ENCODE measurements at regions not wholly inside any gene's neighbourhood (a gene's known extent, or its start where the extent isn't known, plus 50 kb on each side); places are given as distances from the start of the nearest gene placed in this dataset.
"Not testable (repeated sequence)": the region's sequence is repeated elsewhere in the genome, so short reads cannot be mapped to it uniquely, and the experiment has no call there.

- no peak for DNase-seq
- Histone ChIP-seq H3K9me3 (replicated peaks in 1 of 3) (no peaks in the 10 kb centered on the region), H3K4me1 (replicated peaks in 1 of 2) (no peaks in the 10 kb centered on the region), H3K36me3 (replicated peaks in 1 of 2) (no peaks in the 10 kb centered on the region), H3K27ac (no peak overlapping the region), H3K27me3 (no peaks in the 10 kb centered on the region), H3K4me3 (no peak overlapping the region)
- no peak for TF ChIP-seq CTCF (IDR thresholded peaks at IDR 0.05)
- TF ChIP-seq POLR2A (IDR thresholded peaks at IDR 0.05), result no peak
- 53 to 77% (median 69%) methylated on average over 4 of the region's 4 CpGs for WGBS, 4 donors
- intact Hi-C loops (cut with DNase I), result no loop called here
These were observed 450.6 kb upstream of the TBL1XR1 start for GRCh38 chr3:177647876-177648275.

GRCh38 chr3:177652556-177653291 lies 455.4 kb upstream of the TBL1XR1 start:
- 89 to 93% (median 92%) methylated on average over 5 of the region's 5 CpGs for WGBS, 4 donors
- Histone ChIP-seq H3K9me3 (replicated peaks in 1 of 3) (no peaks in the 10 kb centered on the region), H3K27me3 (no peaks in the 10 kb centered on the region), H3K27ac (no peak overlapping the region), H3K4me1 (replicated peaks in 1 of 2) (no peaks in the 10 kb centered on the region), H3K4me3 (no peak overlapping the region), H3K36me3 (replicated peaks in 1 of 2) (no peaks in the 10 kb centered on the region)
- TF ChIP-seq CTCF (IDR thresholded peaks at IDR 0.05) (no peak), POLR2A (IDR thresholded peaks at IDR 0.05) (no peak)
- DNase-seq, result no peak
- intact Hi-C loops (cut with DNase I), result no loop called here

GRCh38 chr3:177657243-177657642 lies 460.0 kb upstream of the TBL1XR1 start:
- no peak overlapping the region for H3K27ac ChIP-seq
- WGBS, 4 donors, result 54 to 65% (median 57%) methylated on average over 4 of the region's 4 CpGs
- TF ChIP-seq CTCF (IDR thresholded peaks at IDR 0.05) (no peak), POLR2A (IDR thresholded peaks at IDR 0.05) (no peak)
- H3K9me3 ChIP-seq (replicated peaks in 1 of 3), result no peaks in the 10 kb centered on the region
- H3K4me1 ChIP-seq (replicated peaks in 1 of 2), result no peaks in the 10 kb centered on the region
- intact Hi-C loops (cut with DNase I), result no loop called here
- H3K27me3 ChIP-seq, result no peaks in the 10 kb centered on the region
- DNase-seq, result no peak
- no peak overlapping the region for H3K4me3 ChIP-seq
- no peaks in the 10 kb centered on the region for H3K36me3 ChIP-seq (replicated peaks in 1 of 2)

GRCh38 chr3:177658354-177658753 lies 461.1 kb upstream of the TBL1XR1 start:
- H3K27me3 ChIP-seq, result no peaks in the 10 kb centered on the region
- no peak for DNase-seq
- intact Hi-C loops (cut with DNase I), result no loop called here
- H3K4me3 ChIP-seq, result no peak overlapping the region
- no peaks in the 10 kb centered on the region for H3K9me3 ChIP-seq (replicated peaks in 1 of 3)
- H3K27ac ChIP-seq, result no peak overlapping the region
- no peaks in the 10 kb centered on the region for H3K4me1 ChIP-seq (replicated peaks in 1 of 2)
- TF ChIP-seq CTCF (IDR thresholded peaks at IDR 0.05) (no peak), POLR2A (IDR thresholded peaks at IDR 0.05) (no peak)
- no peaks in the 10 kb centered on the region for H3K36me3 ChIP-seq (replicated peaks in 1 of 2)

GRCh38 chr3:177664380-177665103 lies 467.3 kb upstream of the TBL1XR1 start:
- H3K4me1 ChIP-seq (replicated peaks in 1 of 2); H3K4me3 ChIP-seq; H3K27ac ChIP-seq; H3K9me3 ChIP-seq (replicated peaks in 1 of 3); intact Hi-C loops (cut with DNase I); DNase-seq; H3K36me3 ChIP-seq (replicated peaks in 1 of 2); H3K27me3 ChIP-seq: not testable (repeated sequence)
- 93 to 95% (median 93%) methylated on average over 12 to 17 of the region's 17 CpGs for WGBS, 4 donors

All from adrenal gland (tissue), 9 donors.